ENCODE measurements at regions not wholly inside any gene's neighbourhood (a gene's known extent, or its start where the extent isn't known, plus 50 kb on each side); places are given as distances from the start of the nearest gene placed in this dataset.

GRCh38 chr10:43968076-43968475, 319.4 kb upstream of the ZNF32 start:
- ATAC-seq = no peak
- no peak for TF ChIP-seq PPARA (CRISPR knock-in tag; IDR thresholded peaks at IDR 0.05; ENCODE audit: borderline replicate concordance)

GRCh38 chr10:43966571-43966965, 317.9 kb upstream of the ZNF32 start:
- no peak for ATAC-seq
- TF ChIP-seq PPARA (CRISPR knock-in tag; IDR thresholded peaks at IDR 0.05; ENCODE audit: borderline replicate concordance) = no peak
- TF ChIP-seq TSHZ2 (CRISPR knock-in tag; IDR thresholded peaks at IDR 0.05) = no peak

GRCh38 chr10:43965918-43966570, 317.4 kb upstream of the ZNF32 start:
- TF ChIP-seq CSRNP3 (CRISPR knock-in tag; IDR thresholded peaks at IDR 0.05) (no peak), ISL1 (CRISPR knock-in tag; IDR thresholded peaks at IDR 0.05) (no peak), ZC3H10 (CRISPR knock-in tag; IDR thresholded peaks at IDR 0.05) (no peak), GLIS3 (CRISPR knock-in tag; IDR thresholded peaks at IDR 0.05) (no peak), CSDC2 (CRISPR knock-in tag; IDR thresholded peaks at IDR 0.05) (no peak), ZNF8 (CRISPR knock-in tag; IDR thresholded peaks at IDR 0.05) (no peak), ZFP30 (CRISPR knock-in tag; IDR thresholded peaks at IDR 0.05) (no peak), BACH2 (CRISPR knock-in tag; IDR thresholded peaks at IDR 0.05; ENCODE audit: borderline replicate concordance) (no peak), ZFP3 (CRISPR knock-in tag; IDR thresholded peaks at IDR 0.05) (no peak), PATZ1 (CRISPR knock-in tag; IDR thresholded peaks at IDR 0.05; ENCODE audit: borderline replicate concordance) (no peak), ZNF70 (CRISPR knock-in tag; IDR thresholded peaks at IDR 0.05) (no peak), ARNTL (CRISPR knock-in tag; IDR thresholded peaks at IDR 0.05; ENCODE audit: borderline replicate concordance, low read depth) (no peak)
- no peak for ATAC-seq

- no peak for ATAC-seq
- TF ChIP-seq ISL1 (CRISPR knock-in tag; IDR thresholded peaks at IDR 0.05) (no peak), PATZ1 (CRISPR knock-in tag; IDR thresholded peaks at IDR 0.05; ENCODE audit: borderline replicate concordance) (no peak), CSDC2 (CRISPR knock-in tag; IDR thresholded peaks at IDR 0.05) (no peak), ZNF8 (CRISPR knock-in tag; IDR thresholded peaks at IDR 0.05) (no peak), ZC3H10 (CRISPR knock-in tag; IDR thresholded peaks at IDR 0.05) (no peak), ARNTL (CRISPR knock-in tag; IDR thresholded peaks at IDR 0.05; ENCODE audit: borderline replicate concordance, low read depth) (no peak), ESRRG (CRISPR knock-in tag; IDR thresholded peaks at IDR 0.05) (no peak), TSHZ2 (CRISPR knock-in tag; IDR thresholded peaks at IDR 0.05) (no peak), POU6F1 (CRISPR knock-in tag; IDR thresholded peaks at IDR 0.05; ENCODE audit: borderline replicate concordance, low read depth) (no peak), GLIS3 (CRISPR knock-in tag; IDR thresholded peaks at IDR 0.05) (no peak), SNAI2 (CRISPR knock-in tag; IDR thresholded peaks at IDR 0.05) (no peak), CSRNP3 (CRISPR knock-in tag; IDR thresholded peaks at IDR 0.05) (no peak), TCF4 (CRISPR knock-in tag; IDR thresholded peaks at IDR 0.05; ENCODE audit: borderline replicate concordance) (no peak), ZNF565 (CRISPR knock-in tag; conservative IDR thresholded peaks at IDR 0.05; ENCODE audit: low read depth) (no peak)
These were observed 316.6 kb upstream of the ZNF32 start for GRCh38 chr10:43965033-43965917.

All from SK-N-SH treated with all-trans-retinoic acid at 6 μM for 48 hours (cell line).